Putamen (tissue), 1 donor: ENCODE measurements at regions not wholly inside any gene's neighbourhood (a gene's known extent, or its start where the extent isn't known, plus 50 kb on each side); places are given as distances from the start of the nearest gene placed in this dataset.
A peak's percentile ranks its signal among the peaks of the same experiment; 100 is the strongest.
"Not testable (repeated sequence)": the region's sequence is repeated elsewhere in the genome, so short reads cannot be mapped to it uniquely, and the experiment has no call there.

Experiments used
- DNase-seq: peaks from one replicate; pipeline ENCODE4 v3.0.0-alpha.2; 2016; ENCODE audit warnings: low spot score

DNA sequence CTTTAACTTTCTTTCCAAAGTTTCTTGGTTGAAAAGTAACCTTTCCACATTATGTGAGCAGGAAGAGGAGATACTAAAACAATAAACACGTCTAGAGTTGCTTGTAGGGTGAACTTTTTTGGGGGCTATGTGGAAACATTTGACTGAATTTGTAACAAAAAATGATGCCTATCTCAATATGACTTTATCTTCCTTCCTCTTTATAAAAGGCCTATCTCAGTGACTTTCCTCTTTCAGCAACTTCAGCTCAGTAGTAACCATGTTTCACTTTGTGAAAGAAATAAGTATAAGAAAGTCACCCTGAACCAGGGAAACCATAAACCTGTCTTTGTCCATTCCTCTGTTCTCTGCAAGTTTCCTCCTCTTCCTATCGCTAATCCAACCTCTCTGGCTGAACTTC lies 124.7 kb upstream of the TMEM164 start:
- no peak for DNase-seq

DNA sequence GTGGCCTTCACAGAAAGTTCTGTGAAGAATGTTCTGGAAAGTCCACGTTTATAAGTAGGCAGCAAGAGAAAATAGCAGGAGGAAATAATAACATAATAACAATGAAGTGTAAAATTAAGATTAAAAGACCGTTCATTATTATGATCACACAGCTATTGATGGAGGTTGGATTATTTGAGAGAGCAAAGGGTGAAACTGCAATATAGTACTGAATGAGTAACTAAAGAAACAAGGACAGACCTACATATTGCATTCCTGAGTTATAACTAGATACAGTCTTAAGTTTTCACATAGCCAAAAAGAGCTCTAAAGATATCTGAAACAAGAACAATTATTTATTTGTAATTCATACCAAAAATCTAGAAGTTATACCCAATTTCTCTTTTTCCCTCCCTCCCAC lies 122.9 kb upstream of the TMEM164 start:
- no peak for DNase-seq

DNA sequence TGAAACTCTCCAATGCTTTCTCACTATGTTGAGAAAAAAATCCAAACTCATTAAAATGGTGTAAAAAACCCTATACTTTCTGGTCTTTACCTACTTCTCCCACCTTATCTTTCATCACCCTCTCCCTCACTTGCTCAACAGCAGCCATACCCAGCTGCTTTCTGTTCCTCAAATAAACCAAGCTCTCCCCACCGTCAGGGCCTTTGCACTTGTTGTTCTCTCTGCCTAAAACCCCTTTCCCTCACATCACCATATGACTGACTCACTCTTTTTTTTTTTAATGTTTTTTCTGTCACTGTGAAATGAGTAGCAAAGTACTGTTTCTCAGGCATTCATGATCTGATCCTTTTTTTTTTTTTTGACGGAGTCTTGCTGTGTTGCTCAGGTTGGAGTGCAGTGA lies 122.3 kb upstream of the TMEM164 start:
- no peak for DNase-seq

DNA sequence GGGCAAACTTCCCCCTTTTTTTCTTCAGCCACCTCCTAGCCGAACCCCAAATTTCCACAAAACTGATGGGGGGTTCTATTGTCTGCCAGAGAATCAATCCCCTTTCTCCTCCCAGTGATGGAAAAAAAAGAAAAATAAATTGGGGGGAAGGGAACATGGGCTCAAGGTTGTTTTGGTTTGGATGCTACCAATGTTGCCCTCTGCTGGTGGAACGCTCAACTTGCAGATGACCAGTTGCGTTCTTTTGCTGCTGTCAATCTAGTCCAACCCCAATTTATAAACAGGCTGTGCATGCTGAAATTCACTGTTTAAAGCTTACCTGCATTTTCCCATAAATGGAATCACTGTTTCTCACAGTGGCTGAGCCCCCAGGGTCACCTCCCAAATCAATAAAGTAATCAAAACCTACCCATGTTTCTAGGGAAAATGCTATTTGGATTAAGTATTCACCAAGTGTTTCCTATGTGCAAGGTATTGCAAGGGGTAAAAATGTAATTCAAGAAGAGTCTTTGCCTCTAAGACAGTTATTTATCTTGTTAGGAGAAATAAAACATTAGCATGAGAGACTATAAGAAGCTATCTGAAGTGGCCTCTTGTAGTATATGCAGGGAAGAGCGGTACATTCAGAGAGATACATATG lies 116.7 kb upstream of the TMEM164 start:
- no peak for DNase-seq

DNA sequence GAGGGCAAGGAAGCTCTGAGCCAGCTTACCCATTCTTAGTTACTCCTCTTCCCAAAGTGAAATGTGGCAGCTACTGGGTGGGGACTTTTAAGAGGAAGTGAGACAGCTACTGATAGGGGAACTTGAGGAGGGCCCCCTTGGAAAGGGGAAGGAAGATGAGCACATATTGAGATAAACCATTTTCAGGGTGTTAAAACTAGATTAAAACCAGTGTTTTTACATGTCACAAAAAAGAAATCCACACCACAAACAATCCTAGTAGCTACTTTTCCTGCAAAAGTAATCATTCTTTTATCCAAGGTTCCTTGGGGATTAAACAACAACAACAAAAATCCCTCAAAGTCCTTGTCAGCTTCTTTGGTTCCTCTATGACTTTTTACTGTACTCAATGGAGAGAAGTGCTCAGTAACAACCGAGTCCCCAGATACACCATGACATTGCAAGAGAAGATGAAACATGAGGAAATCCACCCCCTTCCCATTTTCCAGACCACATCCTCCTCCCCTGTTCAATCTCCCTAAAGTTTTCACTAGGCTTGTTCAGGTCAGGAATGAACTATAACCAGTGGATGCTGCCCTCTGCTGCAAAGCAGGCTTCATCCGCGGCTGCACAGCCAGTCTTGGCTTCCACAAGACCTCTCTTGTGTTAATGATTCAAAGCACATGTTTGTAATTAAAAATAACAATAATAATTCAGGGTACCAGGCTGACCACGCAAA lies 113.5 kb upstream of the TMEM164 start:
- DNase-seq = peak; percentile 5

DNA sequence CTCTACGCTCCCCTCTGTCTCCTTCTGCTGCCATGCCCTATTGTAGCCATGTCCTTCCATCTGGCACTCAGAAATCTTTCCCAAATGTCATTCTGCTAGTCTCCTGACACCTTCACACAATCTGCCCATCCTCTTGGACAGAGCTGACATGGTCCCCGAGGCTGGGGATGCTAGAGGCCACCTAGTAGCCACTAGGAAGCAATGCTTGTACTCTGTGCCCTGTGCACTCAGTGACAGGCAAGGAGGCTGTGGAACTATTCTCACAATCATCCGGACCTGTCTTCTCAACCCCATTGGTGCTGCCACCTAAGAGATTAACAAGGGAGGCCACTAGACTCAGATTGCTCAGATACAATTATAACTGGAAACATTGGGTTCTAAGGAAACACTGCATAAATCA lies 112.6 kb upstream of the TMEM164 start:
- DNase-seq = no peak

DNA sequence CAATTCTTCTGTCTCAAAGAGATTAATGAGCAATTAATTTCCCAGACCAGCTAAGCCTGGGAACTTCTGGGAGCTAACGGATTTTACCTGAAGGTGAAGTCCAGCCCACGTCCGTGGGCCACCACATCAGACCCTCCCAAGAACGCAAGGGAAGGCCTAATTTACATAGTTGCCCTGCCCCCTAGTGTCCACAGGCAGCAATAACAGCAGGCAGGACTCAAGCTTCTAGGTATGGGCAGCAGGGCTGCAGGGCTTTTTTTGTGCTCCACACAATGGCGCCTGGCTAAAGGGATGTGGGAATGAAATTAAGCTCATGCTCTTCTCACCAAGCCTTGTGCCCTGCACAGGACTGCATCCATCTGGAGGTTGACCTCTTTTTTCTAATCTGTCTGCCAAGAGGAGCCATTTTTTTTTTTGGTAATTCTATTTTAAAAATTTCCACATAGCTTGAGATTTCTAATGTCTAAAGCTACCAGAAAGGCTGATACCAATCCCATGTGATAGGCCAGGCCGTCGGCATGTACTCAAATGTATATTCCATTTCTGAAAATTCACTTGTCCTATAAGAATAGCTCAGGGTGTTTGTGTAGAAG lies 111.9 kb upstream of the TMEM164 start:
- peak; percentile 11 for DNase-seq

DNA sequence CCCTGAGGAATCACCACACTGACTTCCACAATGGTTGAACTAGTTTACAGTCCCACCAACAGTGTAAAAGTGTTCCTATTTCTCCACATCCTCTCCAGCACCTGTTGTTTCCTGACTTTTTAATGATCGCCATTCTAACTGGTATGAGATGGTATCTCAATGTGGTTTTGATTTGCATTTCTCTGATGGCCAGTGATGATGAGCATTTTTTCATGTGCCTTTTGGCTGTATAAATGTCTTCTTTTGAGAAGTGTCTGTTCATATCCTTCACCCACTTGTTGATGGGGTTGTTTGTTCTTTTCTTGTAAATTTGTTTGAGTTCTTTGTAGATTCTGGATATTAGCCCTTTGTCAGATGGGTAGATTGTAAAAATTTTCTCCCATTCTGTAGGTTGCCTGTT lies 106.9 kb upstream of the TMEM164 start:
- not testable (repeated sequence) for DNase-seq

DNA sequence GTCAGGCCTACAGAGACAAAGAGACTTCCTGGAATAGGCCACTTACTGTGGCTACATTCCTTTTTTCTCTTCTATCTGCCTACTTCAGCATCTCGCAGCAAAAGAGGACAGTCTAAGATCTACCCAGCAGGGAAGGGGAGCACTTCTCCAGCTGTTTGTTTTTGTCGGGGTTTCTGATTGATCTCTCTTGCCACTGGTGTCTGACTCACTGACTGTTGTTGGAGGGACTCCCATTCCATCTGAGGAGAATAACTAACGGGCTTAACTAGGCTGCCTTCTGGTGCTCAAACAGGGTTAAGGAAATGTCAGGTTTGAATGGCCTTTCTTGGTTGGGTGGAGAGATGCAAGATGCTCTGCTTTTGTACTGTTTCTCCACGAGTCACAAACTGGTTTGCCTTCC lies 100.2 kb upstream of the TMEM164 start:
- DNase-seq = no peak

DNA sequence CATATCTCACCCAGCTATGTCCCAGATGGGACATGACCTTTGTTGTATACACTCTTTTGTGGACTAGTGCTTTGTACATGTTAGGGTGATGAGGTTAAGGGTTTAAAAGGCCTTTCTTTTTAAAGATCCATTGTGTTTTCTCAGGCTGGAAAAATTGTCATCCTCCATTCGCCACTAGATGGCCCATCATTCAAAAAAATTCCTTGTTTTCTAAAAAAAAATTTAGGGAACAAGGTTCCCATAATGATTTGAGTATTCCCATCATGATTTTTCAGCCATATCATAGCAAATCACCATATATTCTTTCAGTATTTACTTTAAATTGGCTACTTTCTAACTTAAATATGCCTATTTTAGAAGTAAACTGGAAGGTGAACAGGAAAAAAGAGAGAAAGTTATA lies 91.9 kb upstream of the TMEM164 start:
- DNase-seq = no peak

DNA sequence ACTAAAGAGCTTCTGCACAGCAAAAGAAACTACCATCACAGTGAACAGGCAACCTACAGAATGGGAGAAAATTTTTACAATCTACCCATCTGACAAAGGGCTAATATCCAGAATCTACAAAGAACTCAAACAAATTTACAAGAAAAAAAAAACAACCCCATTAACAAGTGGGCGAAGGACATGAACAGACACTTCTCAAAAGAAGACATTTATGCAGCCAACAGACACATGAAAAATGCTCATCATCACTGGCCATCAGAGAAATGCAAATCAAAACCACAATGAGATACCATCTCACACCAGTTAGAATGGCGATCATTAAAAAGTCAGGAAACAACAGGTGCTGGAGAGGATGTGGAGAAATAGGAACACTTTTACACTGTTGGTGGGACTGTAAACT lies 89.9 kb upstream of the TMEM164 start:
- DNase-seq = not testable (repeated sequence)

DNA sequence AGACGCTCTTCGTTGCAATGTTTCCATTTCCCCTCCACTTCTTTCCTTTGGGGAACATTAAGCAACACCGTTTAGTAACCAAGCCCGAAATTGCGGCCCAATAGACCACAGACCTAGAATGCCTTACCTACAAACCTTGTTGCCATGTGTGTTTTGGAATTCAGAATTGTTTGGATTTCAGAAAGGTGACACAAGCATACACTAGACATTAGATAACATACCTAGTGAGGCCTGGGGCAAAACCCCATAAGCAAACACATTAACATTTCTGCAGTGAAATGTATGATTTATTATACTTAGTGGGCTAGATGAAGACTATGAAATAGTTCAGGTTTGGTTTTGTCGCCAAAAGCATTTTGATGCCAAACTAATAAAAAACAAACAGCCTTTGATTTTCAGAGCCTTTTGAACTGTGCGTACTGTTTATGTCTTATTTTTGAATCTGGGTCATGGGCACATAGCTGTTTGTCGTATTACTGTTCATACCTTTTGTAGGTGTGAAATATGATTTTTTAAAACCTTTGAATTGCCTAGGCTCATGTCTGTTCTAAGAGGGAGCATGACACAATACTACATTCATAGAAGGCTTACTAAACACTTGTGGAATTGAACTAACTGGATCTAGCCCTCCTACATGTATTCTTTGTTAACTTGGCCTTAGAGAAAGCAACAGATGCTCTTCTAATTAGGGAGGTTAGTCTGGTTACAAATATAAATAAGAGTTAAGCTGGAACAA lies 88.6 kb upstream of the TMEM164 start:
- DNase-seq = no peak

DNA sequence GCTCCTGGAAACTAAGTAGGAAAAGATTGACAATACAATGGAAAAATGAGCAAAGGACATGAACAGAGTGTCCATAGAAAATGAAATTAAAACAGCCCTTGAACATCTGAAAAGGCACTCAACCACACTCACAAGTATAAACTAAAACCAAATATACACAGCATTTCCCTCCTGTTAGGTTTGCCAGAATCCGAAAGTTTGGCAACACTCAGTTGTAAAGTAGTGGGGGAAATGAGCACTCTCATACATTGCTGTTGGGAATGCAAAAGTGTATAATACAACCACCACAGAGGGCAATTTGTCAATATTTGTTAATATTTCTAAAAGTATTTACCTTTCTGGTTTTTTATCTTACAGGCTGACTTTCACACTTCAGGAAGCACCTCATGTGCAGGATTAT lies 84.2 kb upstream of the TMEM164 start:
- DNase-seq = no peak

DNA sequence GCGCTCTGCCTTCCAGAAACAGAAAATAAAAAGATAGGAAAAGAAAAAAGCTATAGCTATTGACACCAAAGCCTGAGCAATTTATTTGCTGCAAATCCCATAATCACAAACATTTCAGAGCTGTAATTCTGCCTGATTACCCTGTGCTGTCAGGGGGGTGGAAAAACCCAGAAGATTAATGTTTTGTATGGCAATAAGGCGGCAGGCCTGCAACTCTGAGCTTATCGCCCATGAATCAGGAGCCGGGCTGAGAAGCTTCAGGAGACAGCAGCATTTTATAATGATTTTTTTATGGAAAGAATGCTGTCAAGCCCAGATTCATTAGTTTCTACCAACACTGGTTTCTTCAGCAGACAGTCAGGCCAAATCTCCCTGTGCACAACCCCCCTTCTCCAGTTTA lies 82.6 kb upstream of the TMEM164 start:
- no peak for DNase-seq

DNA sequence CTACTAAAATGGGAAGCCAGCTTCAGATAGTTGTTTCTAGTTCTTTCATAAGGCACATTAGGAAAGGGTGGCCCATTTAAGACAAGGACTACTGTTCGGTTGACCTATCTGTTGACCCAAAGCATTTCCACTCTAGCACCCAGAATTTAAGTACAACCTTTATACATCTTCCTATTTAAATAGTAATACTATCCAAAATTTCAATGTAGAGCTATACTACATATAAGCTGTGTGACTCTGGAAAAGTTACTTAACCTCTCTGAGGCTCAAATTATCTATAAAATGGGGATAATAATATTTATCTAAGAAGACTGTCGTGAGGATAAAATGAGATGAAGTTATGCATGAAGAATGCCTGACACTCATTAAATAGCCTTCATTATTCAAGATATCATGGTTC lies 82.0 kb upstream of the TMEM164 start:
- DNase-seq = no peak

DNA sequence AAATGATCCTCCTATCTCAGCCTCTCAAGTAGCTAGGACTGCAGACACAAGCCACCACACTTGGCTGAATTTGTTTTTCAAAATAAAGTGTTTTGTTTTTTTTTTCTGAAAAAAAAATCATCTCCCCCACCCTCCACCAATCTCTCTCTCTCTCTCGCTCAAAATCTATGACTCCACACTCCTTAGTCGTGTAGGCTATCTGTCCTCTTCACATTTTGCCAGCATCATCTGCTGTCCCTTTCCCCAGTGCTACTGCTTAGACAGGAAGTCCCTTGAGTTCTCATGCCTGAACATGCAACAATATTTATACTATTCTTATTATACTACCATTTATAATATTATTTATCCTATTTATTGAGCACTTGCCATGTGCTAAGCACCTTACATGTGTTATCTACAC lies 80.7 kb upstream of the TMEM164 start:
- no peak for DNase-seq

DNA sequence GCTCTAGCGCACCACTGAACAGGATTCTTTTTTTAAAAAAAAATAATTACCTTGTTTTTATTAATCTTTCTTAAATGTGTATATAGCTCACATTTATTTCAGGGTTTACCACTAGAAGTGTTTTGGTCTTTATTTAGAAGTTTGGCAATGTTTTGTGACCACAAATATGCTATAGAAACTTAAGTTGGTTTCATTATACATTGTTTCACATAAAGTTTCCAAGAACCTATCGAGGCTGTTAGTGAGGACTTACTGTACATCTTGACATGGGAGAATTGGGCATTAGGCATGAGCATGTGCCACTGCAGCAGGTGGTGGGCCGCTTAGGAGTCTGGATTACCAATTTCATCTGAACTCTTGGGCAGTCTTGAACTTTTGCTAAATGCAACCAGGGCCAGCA lies 77.9 kb upstream of the TMEM164 start:
- not testable (repeated sequence) for DNase-seq

DNA sequence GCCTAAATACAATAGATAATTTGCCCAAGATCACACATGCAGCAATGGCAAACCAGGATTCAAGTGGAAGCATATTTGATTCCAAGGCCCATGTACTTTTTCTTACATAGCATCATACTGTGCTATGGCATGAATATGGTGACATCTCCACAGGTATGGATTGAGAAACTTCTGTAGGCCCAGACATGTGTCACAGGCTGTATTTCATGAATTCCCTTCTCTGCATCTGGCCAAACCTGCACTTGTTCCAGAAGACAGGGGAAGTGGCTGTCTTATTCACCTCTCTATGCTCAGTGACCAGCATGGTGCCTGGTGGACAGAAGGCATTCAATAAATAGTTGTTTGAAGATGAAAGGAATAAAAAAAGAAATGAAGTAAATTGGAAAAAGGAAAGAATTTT lies 77.3 kb upstream of the TMEM164 start:
- no peak for DNase-seq

DNA sequence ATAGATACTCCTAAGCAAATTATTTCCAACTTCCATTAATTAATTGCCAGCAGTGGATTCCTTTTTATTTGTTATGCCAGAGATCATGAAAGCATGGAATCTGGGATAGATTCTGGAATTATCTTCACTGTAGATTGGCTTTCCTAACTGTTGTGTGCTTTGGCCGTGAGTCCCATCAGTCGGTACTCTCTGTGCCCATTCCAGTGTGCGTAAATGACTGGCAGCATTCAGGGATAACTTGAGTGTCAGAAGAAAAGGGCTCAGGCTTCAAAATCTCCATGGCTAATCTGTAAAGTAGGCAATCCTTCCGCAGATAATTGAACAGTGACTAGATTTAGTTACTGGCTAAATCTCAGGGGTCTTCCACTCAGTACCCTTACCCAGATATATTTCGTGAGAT lies 76.8 kb upstream of the TMEM164 start:
- no peak for DNase-seq

DNA sequence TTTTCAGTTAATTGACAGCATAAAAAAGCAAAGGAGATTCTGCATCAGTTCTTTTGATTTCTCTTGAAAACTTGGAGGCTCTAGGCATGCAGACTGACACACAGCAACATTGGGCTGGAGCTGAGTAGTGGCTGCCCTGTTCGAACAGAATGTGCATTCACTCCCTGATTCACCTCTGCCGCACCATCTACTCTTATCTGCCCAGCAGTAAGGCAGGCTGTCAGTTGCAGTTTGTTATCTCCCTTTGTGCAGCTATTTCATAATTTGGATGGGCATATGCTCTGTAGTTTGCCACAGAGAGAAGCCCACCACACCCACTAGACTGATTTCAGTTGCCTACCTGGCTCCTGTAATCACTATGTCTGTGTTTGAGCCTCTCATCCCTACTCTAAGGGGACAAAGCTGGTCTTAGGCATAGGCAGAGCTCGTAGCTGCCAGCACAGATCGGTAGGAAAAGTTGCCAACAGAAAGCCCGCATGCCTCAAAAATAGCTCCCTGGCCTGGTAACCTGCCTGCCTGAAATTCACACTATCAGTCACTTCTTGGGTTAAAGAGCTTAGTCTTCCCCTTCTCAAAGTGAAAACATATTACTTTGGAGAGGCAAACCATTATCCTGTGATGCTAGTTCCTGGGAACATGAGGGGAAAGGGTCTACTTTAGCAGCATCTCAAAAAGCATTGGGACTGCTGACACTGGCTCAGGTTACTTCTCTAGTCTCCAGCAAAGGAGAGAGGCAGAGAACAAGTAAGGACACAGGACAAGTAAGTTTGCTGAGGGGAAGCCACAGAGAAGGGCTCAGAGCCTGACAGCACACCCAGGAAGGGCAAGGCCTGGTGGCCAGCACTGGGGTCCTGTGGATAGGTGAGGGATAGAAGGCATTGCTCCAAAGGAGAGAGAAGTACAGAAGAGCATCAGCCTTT lies 75.9 kb upstream of the TMEM164 start:
- no peak for DNase-seq

DNA sequence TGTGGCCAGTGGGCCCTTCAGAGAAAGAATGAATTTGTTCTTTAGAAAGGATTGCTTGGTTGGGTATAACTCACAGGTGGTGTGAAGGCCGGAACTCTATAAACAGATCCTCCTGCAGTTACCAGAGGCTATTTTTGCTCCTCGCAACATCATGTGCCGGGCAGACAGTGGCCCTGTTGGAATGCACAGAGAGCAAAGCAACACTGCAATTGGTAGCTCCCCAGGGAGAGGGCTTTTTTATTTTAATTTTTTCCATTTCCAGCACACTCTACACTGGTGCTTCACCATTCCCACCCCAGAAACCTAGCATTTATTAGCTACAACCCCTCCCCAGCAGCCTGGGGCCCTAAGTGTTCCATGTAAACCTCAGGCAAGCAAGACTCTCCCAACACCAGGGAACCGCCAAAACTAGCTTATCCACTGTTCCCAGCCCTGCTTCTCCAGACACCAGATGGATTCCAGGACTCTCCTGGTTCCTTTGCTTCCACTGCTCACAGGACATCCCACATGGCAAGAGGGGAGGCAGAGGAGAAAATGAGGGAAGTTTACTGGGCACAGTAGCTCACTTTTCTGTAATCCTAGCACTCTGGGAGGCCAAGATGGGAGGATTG lies 75.1 kb upstream of the TMEM164 start:
- DNase-seq = no peak
